ENCODE measurements at regions not wholly inside any gene's neighbourhood (a gene's known extent, or its start where the extent isn't known, plus 50 kb on each side); places are given as distances from the start of the nearest gene placed in this dataset.

DNA sequence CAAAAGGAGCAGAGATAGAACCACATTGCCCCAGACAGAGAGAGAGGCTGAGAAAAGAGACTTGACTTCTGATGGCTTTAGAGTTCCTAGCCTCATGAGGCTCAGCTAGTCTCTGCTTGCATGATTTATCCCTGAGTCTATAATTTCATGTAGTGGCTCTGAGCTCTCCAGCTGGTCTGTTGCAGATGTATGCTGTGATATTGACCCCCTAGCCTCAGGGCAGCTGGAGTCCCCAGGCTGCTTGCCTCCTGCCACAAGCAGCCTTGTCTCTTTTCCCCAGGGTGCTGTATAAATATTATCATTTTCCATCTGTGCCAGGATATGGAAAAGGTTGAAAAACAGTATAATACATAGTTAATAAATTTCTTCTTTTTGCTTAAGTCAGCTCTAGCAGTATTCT is 467.6 kb upstream of the CWC22 start:
- no peak overlapping the region for H3K27ac ChIP-seq
- TF ChIP-seq ZFX (IDR thresholded peaks at IDR 0.05; ENCODE audit: borderline replicate concordance) (no peak), CTCF (IDR thresholded peaks at IDR 0.05) (no peak)

- no peak overlapping the region for H3K27ac ChIP-seq
- TF ChIP-seq ZFX (IDR thresholded peaks at IDR 0.05; ENCODE audit: borderline replicate concordance) (no peak), CTCF (IDR thresholded peaks at IDR 0.05) (no peak)
Observed at GRCh38 chr2:180473456-180473855, 466.4 kb upstream of the CWC22 start.

DNA sequence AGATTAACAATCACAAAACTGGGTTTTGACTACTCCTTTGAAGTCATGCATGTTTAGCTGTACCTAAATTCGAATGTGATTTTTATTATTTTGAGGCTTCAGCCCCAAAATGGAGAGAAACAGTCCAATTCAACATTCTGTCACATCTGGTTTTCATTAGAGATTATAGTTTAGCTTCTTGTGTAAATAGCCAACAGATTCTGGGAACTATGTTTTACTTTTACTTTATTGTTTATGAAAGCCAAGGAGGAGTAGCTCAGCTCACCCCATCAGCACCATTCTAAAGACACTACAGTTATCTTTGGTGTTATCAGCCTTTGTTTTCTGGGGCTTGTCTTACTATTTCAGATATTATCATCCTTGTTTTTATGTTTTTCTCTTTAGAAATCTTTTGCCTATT is 465.0 kb upstream of the CWC22 start:
- TF ChIP-seq CTCF (IDR thresholded peaks at IDR 0.05) (no peak), ZFX (IDR thresholded peaks at IDR 0.05; ENCODE audit: borderline replicate concordance) (no peak)

GRCh38 chr2:180463608-180464007 is 456.5 kb upstream of the CWC22 start:
- TF ChIP-seq ZFX (IDR thresholded peaks at IDR 0.05; ENCODE audit: borderline replicate concordance) (no peak), CTCF (IDR thresholded peaks at IDR 0.05) (no peak)
- H3K27ac ChIP-seq: no peak overlapping the region

More for the DNA sequence above, 465.0 kb upstream of the CWC22 start:
- H3K27ac ChIP-seq: no peak overlapping the region

DNA sequence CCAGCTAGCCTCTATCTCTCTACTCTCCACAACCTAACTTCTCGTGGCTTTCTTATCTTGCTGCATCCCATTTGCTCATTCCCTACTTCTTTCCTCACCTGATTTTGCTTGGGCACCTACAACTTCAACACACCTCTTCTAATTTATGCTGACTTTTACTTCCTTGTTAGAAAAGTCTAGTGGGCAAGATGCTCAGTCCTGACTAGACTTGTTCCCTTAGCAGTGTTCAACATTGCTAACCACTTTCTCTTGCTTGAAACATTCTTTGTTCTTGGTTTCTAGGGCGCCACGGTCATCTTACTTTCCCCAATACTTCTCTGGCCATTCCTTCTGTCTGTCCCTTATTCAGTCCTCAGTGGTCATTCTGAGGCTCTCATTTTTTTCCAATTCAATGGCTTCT is 454.7 kb upstream of the CWC22 start:
- TF ChIP-seq CTCF (IDR thresholded peaks at IDR 0.05) (no peak), ZFX (IDR thresholded peaks at IDR 0.05; ENCODE audit: borderline replicate concordance) (no peak)
- H3K27ac ChIP-seq: no peak overlapping the region

DNA sequence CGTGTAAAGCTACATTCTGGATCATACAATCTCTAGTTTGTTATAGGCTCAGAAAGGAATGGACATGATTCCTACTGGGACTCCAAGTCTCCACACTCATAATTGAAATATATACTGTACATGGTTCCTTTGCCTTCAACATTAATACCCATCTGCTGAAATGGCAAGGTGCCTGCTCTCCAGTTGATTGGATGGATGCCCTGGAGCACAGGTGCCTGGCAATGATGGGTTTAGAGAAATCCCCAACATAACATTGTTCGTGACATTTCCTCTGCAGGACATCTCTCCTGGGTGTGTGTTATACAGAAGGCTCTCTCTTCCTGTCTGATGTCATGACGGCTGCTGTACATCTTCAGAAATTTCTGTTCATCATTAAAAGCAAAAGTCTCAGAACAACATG is 449.7 kb upstream of the CWC22 start:
- no peak overlapping the region for H3K27ac ChIP-seq
- no peak for TF ChIP-seq ZFX (IDR thresholded peaks at IDR 0.05; ENCODE audit: borderline replicate concordance)
- no peak for TF ChIP-seq CTCF (IDR thresholded peaks at IDR 0.05)

DNA sequence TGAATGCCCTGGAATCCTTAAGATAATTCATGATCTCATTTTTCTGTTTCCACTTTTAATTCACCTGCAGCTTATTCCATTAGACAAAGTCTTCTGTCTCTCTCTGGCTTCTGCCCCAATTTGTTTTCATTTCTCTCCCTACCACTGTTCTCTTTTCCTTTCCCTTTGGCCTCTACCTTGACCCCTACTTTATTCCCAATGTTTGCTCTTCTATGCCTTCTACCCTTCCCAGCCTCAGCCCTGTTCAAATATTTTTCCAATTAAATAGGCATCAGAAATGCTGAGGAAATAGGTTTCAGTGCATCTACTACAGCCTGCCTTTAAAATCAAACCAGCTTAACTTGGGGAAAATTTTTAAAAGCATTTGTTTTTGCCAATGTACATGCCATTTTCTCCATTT is 443.7 kb upstream of the CWC22 start:
- no peak overlapping the region for H3K27ac ChIP-seq
- TF ChIP-seq CTCF (IDR thresholded peaks at IDR 0.05) (no peak), ZFX (IDR thresholded peaks at IDR 0.05; ENCODE audit: borderline replicate concordance) (no peak)

Measured in 22Rv1 (cell line).